ENCODE measurements at regions not wholly inside any gene's neighbourhood (a gene's known extent, or its start where the extent isn't known, plus 50 kb on each side); places are given as distances from the start of the nearest gene placed in this dataset.

DNA sequence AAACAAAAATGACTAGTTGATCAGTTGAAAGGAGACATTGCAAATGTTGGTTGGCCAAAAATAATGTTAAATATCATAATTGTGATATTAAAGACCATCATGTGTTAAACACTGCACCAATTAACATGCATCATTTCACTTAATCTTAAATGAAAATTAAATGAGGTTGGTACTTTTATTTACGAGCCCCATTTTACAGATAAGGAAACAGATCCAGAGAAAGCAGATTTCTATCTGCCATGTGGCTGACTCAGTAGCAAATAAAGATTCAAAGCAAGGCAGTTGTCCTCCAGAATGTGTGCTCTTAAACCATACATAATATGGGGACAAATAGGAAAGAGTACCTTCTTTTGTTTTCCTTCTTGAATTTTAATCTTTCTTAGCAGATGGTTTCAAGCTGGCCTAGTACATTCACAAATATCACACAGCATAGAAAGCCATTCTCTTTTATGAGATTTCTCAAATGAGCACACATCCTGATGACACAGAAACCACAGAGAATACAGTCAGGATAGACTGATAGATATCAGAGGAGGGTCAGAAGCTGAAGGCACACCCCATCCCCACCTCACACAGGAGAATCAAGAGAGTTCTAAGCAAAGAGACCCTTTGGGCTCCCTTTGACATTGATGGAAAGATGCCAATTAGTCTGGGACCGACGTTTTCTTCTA, 647.9 kb upstream of the CAMK1G start:
- no peaks in the 10 kb centered on the region for H3K27me3 ChIP-seq (replicated peaks; ENCODE audit: insufficient read depth)
- no peak for ATAC-seq (ENCODE audit: insufficient number of reproducible peaks, low FRiP score, low read depth)
- TF ChIP-seq, protein P1, sequence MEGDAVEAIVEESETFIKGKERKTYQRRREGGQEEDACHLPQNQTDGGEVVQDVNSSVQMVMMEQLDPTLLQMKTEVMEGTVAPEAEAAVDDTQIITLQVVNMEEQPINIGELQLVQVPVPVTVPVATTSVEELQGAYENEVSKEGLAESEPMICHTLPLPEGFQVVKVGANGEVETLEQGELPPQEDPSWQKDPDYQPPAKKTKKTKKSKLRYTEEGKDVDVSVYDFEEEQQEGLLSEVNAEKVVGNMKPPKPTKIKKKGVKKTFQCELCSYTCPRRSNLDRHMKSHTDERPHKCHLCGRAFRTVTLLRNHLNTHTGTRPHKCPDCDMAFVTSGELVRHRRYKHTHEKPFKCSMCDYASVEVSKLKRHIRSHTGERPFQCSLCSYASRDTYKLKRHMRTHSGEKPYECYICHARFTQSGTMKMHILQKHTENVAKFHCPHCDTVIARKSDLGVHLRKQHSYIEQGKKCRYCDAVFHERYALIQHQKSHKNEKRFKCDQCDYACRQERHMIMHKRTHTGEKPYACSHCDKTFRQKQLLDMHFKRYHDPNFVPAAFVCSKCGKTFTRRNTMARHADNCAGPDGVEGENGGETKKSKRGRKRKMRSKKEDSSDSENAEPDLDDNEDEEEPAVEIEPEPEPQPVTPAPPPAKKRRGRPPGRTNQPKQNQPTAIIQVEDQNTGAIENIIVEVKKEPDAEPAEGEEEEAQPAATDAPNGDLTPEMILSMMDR (IDR thresholded peaks at IDR 0.05): no peak
- no peaks in the 10 kb centered on the region for H3K4me1 ChIP-seq (ENCODE audit: control insufficient read depth in 1 of 2, low read depth in 2 of 2)
- no peaks in the 10 kb centered on the region for H3K36me3 ChIP-seq
- H3K9me3 ChIP-seq: no peaks in the 10 kb centered on the region
- DNase-seq (ENCODE audit: low spot score): no peak
- no peak overlapping the region for H3K4me3 ChIP-seq
- no peak overlapping the region for H3K27ac ChIP-seq

DNA sequence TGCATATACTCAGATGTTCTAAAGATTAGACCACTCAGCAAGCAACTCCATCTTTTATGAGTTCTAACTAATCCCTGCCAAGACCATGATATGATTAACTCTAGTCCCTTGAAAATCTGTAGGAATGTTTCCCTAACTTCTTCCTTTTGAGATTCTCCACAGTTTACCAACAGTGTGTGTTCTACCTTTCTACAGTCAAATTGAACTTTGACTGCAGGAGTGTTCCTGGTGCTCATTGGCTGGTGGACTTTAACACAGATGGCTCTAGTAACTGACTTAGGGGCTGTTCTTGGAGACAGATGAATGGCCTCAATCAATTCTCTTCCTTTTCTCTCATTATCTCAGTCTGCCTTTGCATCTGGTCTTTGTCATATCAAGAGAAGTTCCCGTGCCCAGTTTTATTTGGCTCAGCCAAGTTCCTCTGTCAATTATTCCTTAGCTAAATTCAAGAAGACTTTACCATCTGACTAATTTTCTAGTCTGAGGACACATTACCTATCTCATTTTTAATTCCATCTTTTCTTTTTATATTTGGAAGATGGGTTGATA, 643.9 kb upstream of the CAMK1G start:
- TF ChIP-seq, protein P1 (IDR thresholded peaks at IDR 0.05): no peak
- Histone ChIP-seq H3K27me3 (replicated peaks; ENCODE audit: insufficient read depth) (no peaks in the 10 kb centered on the region), H3K9me3 (no peaks in the 10 kb centered on the region), H3K4me3 (no peak overlapping the region), H3K27ac (no peak overlapping the region), H3K4me1 (ENCODE audit: control insufficient read depth in 1 of 2, low read depth in 2 of 2) (no peaks in the 10 kb centered on the region), H3K36me3 (no peaks in the 10 kb centered on the region)
- no peak for ATAC-seq (ENCODE audit: insufficient number of reproducible peaks, low FRiP score, low read depth)
- DNase-seq (ENCODE audit: low spot score): no peak

DNA sequence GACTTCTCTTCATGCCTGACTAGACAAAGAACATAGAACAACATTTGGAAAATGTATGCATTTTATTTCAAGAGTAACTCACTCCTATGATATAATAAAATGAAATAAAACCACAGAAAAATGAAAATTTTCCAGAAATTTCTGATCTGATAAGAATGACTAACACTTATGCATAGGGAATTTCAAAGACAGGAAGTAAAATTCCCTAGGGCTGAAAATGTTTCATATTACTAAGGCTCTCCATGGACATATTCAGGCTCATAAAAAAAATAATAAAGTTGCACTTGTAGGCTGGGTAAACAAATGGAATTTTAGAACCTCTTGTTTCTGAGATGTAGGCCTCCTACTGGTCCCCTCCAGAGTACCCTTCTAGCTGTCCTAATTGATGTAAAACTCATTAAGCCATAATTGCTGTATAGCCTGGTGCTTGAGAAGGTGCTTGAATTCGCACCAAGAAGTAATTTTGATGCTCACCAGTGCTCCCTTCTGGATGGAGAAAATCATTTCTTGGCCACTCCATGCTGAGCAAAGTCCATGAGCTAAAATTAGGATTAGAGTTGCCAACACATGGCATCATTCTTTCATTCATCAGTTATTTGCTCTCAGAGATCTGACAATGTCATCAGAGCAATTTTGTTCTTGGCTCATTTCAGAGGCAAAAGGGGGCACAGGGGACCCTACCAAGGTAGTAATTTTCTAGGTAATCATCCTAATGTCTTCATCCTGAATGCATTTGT, 641.0 kb upstream of the CAMK1G start:
- Histone ChIP-seq H3K27me3 (replicated peaks; ENCODE audit: insufficient read depth) (no peaks in the 10 kb centered on the region), H3K27ac (no peak overlapping the region), H3K4me1 (ENCODE audit: control insufficient read depth in 1 of 2, low read depth in 2 of 2) (no peaks in the 10 kb centered on the region), H3K9me3 (no peaks in the 10 kb centered on the region), H3K36me3 (no peaks in the 10 kb centered on the region), H3K4me3 (no peak overlapping the region)
- TF ChIP-seq, protein P1 (IDR thresholded peaks at IDR 0.05): no peak
- DNase-seq (ENCODE audit: low spot score): no peak
- no peak for ATAC-seq (ENCODE audit: insufficient number of reproducible peaks, low FRiP score, low read depth)

DNA sequence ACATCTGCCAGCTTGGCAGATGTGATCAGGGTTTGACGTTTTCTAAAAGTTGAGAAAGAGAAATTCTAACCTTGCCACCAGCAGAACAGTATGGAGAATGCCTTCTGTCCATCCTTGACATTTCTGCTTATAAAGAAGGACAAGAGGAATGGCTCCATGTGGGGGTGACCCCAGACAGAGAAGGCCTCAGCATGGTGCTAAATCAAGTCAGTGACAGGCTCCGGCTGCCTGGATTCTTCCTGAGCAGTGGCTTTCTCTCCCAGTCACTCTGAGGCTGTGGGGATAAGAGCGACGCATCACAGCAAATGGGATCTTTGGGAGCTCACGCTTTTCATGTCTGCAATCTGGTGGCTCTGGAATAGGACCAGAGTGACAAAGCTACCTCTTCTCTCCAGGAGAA, 640.2 kb upstream of the CAMK1G start:
- ATAC-seq (ENCODE audit: insufficient number of reproducible peaks, low FRiP score, low read depth) (no peak), DNase-seq (ENCODE audit: low spot score) (no peak)
- Histone ChIP-seq H3K4me3 (no peak overlapping the region), H3K27ac (no peak overlapping the region), H3K9me3 (no peaks in the 10 kb centered on the region), H3K4me1 (ENCODE audit: control insufficient read depth in 1 of 2, low read depth in 2 of 2) (no peaks in the 10 kb centered on the region), H3K36me3 (no peaks in the 10 kb centered on the region), H3K27me3 (replicated peaks; ENCODE audit: insufficient read depth) (no peaks in the 10 kb centered on the region)
- TF ChIP-seq, protein P1 (IDR thresholded peaks at IDR 0.05): no peak

DNA sequence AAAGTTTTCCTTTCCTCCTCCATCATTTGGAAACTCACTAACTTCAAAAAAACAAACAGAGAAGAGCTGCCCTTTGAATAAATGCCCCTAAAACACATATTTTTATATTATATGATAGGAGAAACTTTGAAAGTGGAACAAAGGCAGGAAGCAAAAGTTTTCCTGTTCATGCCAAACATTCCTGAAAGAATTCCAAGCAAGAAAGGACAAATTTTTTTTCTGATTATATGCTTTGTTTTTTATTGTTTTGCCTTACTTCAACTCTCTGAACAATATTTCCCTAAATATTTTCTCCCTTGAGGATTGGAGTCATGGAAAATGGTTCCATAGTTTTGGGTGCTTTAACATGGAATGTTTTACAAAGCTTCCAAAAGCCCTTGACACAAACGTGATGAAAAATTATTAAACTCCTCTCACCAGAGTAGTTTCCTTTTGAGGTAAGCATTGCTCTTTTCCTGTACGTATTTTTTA, 638.5 kb upstream of the CAMK1G start:
- TF ChIP-seq, protein P1 (IDR thresholded peaks at IDR 0.05): no peak
- H3K36me3 ChIP-seq: no peaks in the 10 kb centered on the region
- no peaks in the 10 kb centered on the region for H3K4me1 ChIP-seq (ENCODE audit: control insufficient read depth in 1 of 2, low read depth in 2 of 2)
- no peaks in the 10 kb centered on the region for H3K27me3 ChIP-seq (replicated peaks; ENCODE audit: insufficient read depth)
- DNase-seq (ENCODE audit: low spot score): no peak
- ATAC-seq (ENCODE audit: insufficient number of reproducible peaks, low FRiP score, low read depth): no peak
- no peaks in the 10 kb centered on the region for H3K9me3 ChIP-seq
- no peak overlapping the region for H3K27ac ChIP-seq
- H3K4me3 ChIP-seq: no peak overlapping the region

Data from thoracic aorta (tissue), 2 donors.